ENCODE measurements at regions not wholly inside any gene's neighbourhood (a gene's known extent, or its start where the extent isn't known, plus 50 kb on each side); places are given as distances from the start of the nearest gene placed in this dataset.

GRCh38 chr2:181751266-181752030 lies 71.1 kb upstream of the NEUROD1 start:
- Mint-ChIP-seq H3K4me1 (ENCODE audit: low read depth) (no peaks in the 10 kb centered on the region), H3K27me3 (peaks cover 27% of the 10 kb centered on the region), H3K36me3 (ENCODE audit: low read depth) (no peaks in the 10 kb centered on the region), H3K27ac (no peak overlapping the region), H3K9me3 (no peaks in the 10 kb centered on the region), H3K4me3 (no peak overlapping the region)
- TF ChIP-seq CTCF (IDR thresholded peaks at IDR 0.05): no peak
- Histone ChIP-seq H3K27me3 (ENCODE audit: control insufficient read depth in 1 of 2, insufficient read depth in 2 of 2, low read length in 2 of 2) (peaks cover 3 to 14% of the 10 kb centered on the region in 2 experiments), H3K4me1 (ENCODE audit: insufficient read depth, low read length) (no peaks in the 10 kb centered on the region), H3K9me3 (ENCODE audit: control insufficient read depth in 1 of 2, insufficient read depth in 1 of 2, low read length in 2 of 2) (no peaks in the 10 kb centered on the region), H3K4me3 (ENCODE audit: low read length) (no peak overlapping the region), H3K36me3 (ENCODE audit: insufficient read depth, low read length) (no peaks in the 10 kb centered on the region), H3K27ac (ENCODE audit: low read depth in 1 of 2, low read length in 2 of 2) (no peak overlapping the region)
- intact Hi-C loops (cut with DNase I, micrococcal nuclease): no loop called here
- DNase-seq (no peak), ATAC-seq (ENCODE audit: poor library complexity) (no peak)
- ChIA-PET CTCF (no interaction called here), POLR2A (no interaction called here)

- ATAC-seq (ENCODE audit: poor library complexity) (no peak), DNase-seq (no peak)
- Mint-ChIP-seq H3K27ac (no peak overlapping the region), H3K9me3 (no peaks in the 10 kb centered on the region), H3K4me3 (no peak overlapping the region), H3K36me3 (ENCODE audit: low read depth) (no peaks in the 10 kb centered on the region), H3K27me3 (peaks cover 27% of the 10 kb centered on the region), H3K4me1 (ENCODE audit: low read depth) (no peaks in the 10 kb centered on the region)
- H3K4me1 ChIP-seq (ENCODE audit: insufficient read depth, low read length): no peaks in the 10 kb centered on the region
- intact Hi-C loops (cut with DNase I, micrococcal nuclease): no loop called here
- ChIA-PET POLR2A (no interaction called here), CTCF (no interaction called here)
- H3K9me3 ChIP-seq (ENCODE audit: control insufficient read depth in 1 of 2, insufficient read depth in 1 of 2, low read length in 2 of 2): no peaks in the 10 kb centered on the region
- H3K4me3 ChIP-seq (ENCODE audit: low read length): no peak overlapping the region
- H3K27ac ChIP-seq (ENCODE audit: low read depth in 1 of 2, low read length in 2 of 2): no peak overlapping the region
- H3K36me3 ChIP-seq (ENCODE audit: insufficient read depth, low read length): no peaks in the 10 kb centered on the region
- H3K27me3 ChIP-seq (ENCODE audit: control insufficient read depth in 1 of 2, insufficient read depth in 2 of 2, low read length in 2 of 2): peaks cover 3 to 14% of the 10 kb centered on the region in 2 experiments
- TF ChIP-seq CTCF (IDR thresholded peaks at IDR 0.05): no peak
These were observed 72.0 kb upstream of the NEUROD1 start for GRCh38 chr2:181752301-181752700.

- Mint-ChIP-seq H3K9me3 (no peaks in the 10 kb centered on the region), H3K36me3 (ENCODE audit: low read depth) (no peaks in the 10 kb centered on the region), H3K27ac (no peak overlapping the region), H3K4me1 (ENCODE audit: low read depth) (no peaks in the 10 kb centered on the region), H3K4me3 (no peak overlapping the region), H3K27me3 (peaks cover 27% of the 10 kb centered on the region)
- ChIA-PET CTCF (no interaction called here), POLR2A (no interaction called here)
- DNase-seq (no peak), ATAC-seq (ENCODE audit: poor library complexity) (no peak)
- no peak for TF ChIP-seq CTCF (IDR thresholded peaks at IDR 0.05)
- intact Hi-C loops (cut with DNase I, micrococcal nuclease): no loop called here
- no peak overlapping the region for H3K4me3 ChIP-seq (ENCODE audit: low read length)
- no peaks in the 10 kb centered on the region for H3K36me3 ChIP-seq (ENCODE audit: insufficient read depth, low read length)
- peaks cover 3 to 14% of the 10 kb centered on the region in 2 experiments for H3K27me3 ChIP-seq (ENCODE audit: control insufficient read depth in 1 of 2, insufficient read depth in 2 of 2, low read length in 2 of 2)
- no peak overlapping the region for H3K27ac ChIP-seq (ENCODE audit: low read depth in 1 of 2, low read length in 2 of 2)
- H3K4me1 ChIP-seq (ENCODE audit: insufficient read depth, low read length): no peaks in the 10 kb centered on the region
- H3K9me3 ChIP-seq (ENCODE audit: control insufficient read depth in 1 of 2, insufficient read depth in 1 of 2, low read length in 2 of 2): no peaks in the 10 kb centered on the region
These were observed 73.4 kb upstream of the NEUROD1 start for GRCh38 chr2:181753686-181754085.

Data from CD4-positive, alpha-beta T cell (primary cell).